ENCODE measurements at regions not wholly inside any gene's neighbourhood (a gene's known extent, or its start where the extent isn't known, plus 50 kb on each side); places are given as distances from the start of the nearest gene placed in this dataset.

- in situ Hi-C loops (cut with MboI; ENCODE audit: low pct_ligation_motif_present in 1 of 4, low pct_unique_long_range_greater_than_20kb in 1 of 4, low sequenced_read_pairs in 3 of 4): no loop called here
- Histone ChIP-seq H3K4me3 (no peak overlapping the region), H3K36me3 (no peaks in the 10 kb centered on the region), H3K27ac (no peak overlapping the region), H3K4me1 (no peaks in the 10 kb centered on the region), H3K9me3 (no peaks in the 10 kb centered on the region), H3K27me3 (no peaks in the 10 kb centered on the region)
- no peak for TF ChIP-seq POLR2AphosphoS5 (IDR thresholded peaks at IDR 0.05)
- WGBS, 2 donors (ENCODE audit: low coverage in 1 of 2): 33 to 61% methylated on average over 1 to 2 of the region's 2 CpGs
- intact Hi-C loops (cut with DNase I; ENCODE audit: low total_unique reads): no loop called here
- DNase-seq: no peak
These were observed 169.2 kb downstream of the COX7C start for GRCh38 chr5:86786955-86787354.

- 72 to 76% methylated on average over 3 of the region's 3 CpGs for WGBS, 2 donors (ENCODE audit: low coverage in 1 of 2)
- intact Hi-C loops (cut with DNase I; ENCODE audit: low total_unique reads) (no loop called here), in situ Hi-C loops (cut with MboI; ENCODE audit: low pct_ligation_motif_present in 1 of 4, low pct_unique_long_range_greater_than_20kb in 1 of 4, low sequenced_read_pairs in 3 of 4) (no loop called here)
- H3K4me1 ChIP-seq: no peaks in the 10 kb centered on the region
- no peaks in the 10 kb centered on the region for H3K9me3 ChIP-seq
- no peak overlapping the region for H3K4me3 ChIP-seq
- TF ChIP-seq POLR2AphosphoS5 (IDR thresholded peaks at IDR 0.05) (no peak), CTCF (IDR thresholded peaks at IDR 0.05) (no peak), EP300 (IDR thresholded peaks at IDR 0.05; ENCODE audit: low read depth) (no peak), POLR2A (IDR thresholded peaks at IDR 0.05) (no peak)
- no peak for DNase-seq
- H3K27me3 ChIP-seq: no peaks in the 10 kb centered on the region
- no peaks in the 10 kb centered on the region for H3K36me3 ChIP-seq
- no peak overlapping the region for H3K27ac ChIP-seq
These were observed 177.9 kb downstream of the COX7C start for GRCh38 chr5:86795659-86796058.

DNA sequence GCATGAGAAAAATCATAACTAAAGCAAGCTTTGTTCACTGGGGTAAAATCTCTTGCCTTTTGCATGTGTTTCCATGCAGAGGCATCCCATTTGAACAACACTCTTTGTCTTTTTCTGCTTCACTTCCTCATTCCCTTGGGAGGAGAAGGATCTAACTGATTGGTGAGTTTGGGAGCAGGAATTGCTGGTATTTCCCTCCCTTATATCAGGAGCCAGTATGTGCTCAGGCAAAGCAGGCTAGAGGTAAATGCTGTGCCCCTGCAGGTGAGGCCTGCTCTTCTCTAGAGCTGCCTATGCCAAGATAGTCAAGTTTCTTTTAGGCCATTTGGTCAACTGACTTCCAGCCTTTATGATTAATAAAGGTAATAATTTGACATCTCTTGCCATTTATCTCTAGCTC lies 179.9 kb downstream of the COX7C start:
- Histone ChIP-seq H3K27me3 (no peaks in the 10 kb centered on the region), H3K4me1 (no peaks in the 10 kb centered on the region), H3K9me3 (no peaks in the 10 kb centered on the region), H3K36me3 (no peaks in the 10 kb centered on the region), H3K27ac (no peak overlapping the region), H3K4me3 (no peak overlapping the region)
- DNase-seq: no peak
- intact Hi-C loops (cut with DNase I; ENCODE audit: low total_unique reads): no loop called here
- in situ Hi-C loops (cut with MboI; ENCODE audit: low pct_ligation_motif_present in 1 of 4, low pct_unique_long_range_greater_than_20kb in 1 of 4, low sequenced_read_pairs in 3 of 4): no loop called here
- TF ChIP-seq EP300 (IDR thresholded peaks at IDR 0.05; ENCODE audit: low read depth) (no peak), CTCF (IDR thresholded peaks at IDR 0.05) (no peak), POLR2AphosphoS5 (IDR thresholded peaks at IDR 0.05) (no peak), POLR2A (IDR thresholded peaks at IDR 0.05) (no peak)

- Histone ChIP-seq H3K4me1 (no peaks in the 10 kb centered on the region), H3K4me3 (no peak overlapping the region), H3K36me3 (no peaks in the 10 kb centered on the region), H3K27ac (no peak overlapping the region), H3K9me3 (no peaks in the 10 kb centered on the region), H3K27me3 (no peaks in the 10 kb centered on the region)
- no peak for DNase-seq
- in situ Hi-C loops (cut with MboI; ENCODE audit: low pct_ligation_motif_present in 1 of 4, low pct_unique_long_range_greater_than_20kb in 1 of 4, low sequenced_read_pairs in 3 of 4) (no loop called here), intact Hi-C loops (cut with DNase I; ENCODE audit: low total_unique reads) (no loop called here)
- no peak for TF ChIP-seq EP300 (IDR thresholded peaks at IDR 0.05; ENCODE audit: low read depth)
- no peak for TF ChIP-seq CTCF (IDR thresholded peaks at IDR 0.05)
- TF ChIP-seq POLR2AphosphoS5 (IDR thresholded peaks at IDR 0.05): no peak
- no peak for TF ChIP-seq POLR2A (IDR thresholded peaks at IDR 0.05)
- WGBS, 2 donors (ENCODE audit: low coverage in 1 of 2): 40 to 42% methylated on average over 1 of the region's 1 CpG
These were observed 188.5 kb downstream of the COX7C start for GRCh38 chr5:86806206-86806605.
